Immature natural killer cell (primary cell): ENCODE measurements at regions not wholly inside any gene's neighbourhood (a gene's known extent, or its start where the extent isn't known, plus 50 kb on each side); places are given as distances from the start of the nearest gene placed in this dataset.

Experiments used
- DNase-seq, 3 donors: peaks; one replicate each; pipeline ENCODE4 v3.0.0; 2022; ENCODE audit warnings: mixed read lengths in 1 of 3
- H3K27ac Mint-ChIP-seq, 6 donors: one replicate each; pipeline ENCODE4 v1.8.0; 2020; ENCODE audit warnings: mixed read lengths in 6 of 6, mild to moderate bottlenecking in 5 of 6, inconsistent platforms in 4 of 6, moderate library complexity in 3 of 6
- H3K27me3 Mint-ChIP-seq, 3 donors: one replicate each; pipeline ENCODE4 v1.8.0; 2020 to 2021; ENCODE audit warnings: low read depth in 3 of 3, mild to moderate bottlenecking in 3 of 3, mixed read lengths in 3 of 3, moderate library complexity in 3 of 3, inconsistent platforms in 1 of 3
- H3K36me3 Mint-ChIP-seq, 3 donors: one replicate each; pipeline ENCODE4 v1.8.0; 2020; ENCODE audit warnings: mixed read lengths in 3 of 3, inconsistent platforms in 2 of 3, mild to moderate bottlenecking in 2 of 3
- H3K4me1 Mint-ChIP-seq, 2 donors: one replicate each; pipeline ENCODE4 v1.8.0; 2020; ENCODE audit warnings: inconsistent platforms in 2 of 2, mild to moderate bottlenecking in 2 of 2, mixed read lengths in 2 of 2, moderate library complexity in 1 of 2
- H3K4me3 Mint-ChIP-seq, 5 donors: one replicate each; pipeline ENCODE4 v1.8.0; 2020; ENCODE audit warnings: mild to moderate bottlenecking in 5 of 5, mixed read lengths in 5 of 5, inconsistent platforms in 3 of 5, moderate library complexity in 3 of 5
- H3K9me3 Mint-ChIP-seq, 6 donors: one replicate each; pipeline ENCODE4 v1.8.0; 2020; ENCODE audit warnings: mild to moderate bottlenecking in 6 of 6, mixed read lengths in 6 of 6, inconsistent platforms in 4 of 6, moderate library complexity in 3 of 6

DNA sequence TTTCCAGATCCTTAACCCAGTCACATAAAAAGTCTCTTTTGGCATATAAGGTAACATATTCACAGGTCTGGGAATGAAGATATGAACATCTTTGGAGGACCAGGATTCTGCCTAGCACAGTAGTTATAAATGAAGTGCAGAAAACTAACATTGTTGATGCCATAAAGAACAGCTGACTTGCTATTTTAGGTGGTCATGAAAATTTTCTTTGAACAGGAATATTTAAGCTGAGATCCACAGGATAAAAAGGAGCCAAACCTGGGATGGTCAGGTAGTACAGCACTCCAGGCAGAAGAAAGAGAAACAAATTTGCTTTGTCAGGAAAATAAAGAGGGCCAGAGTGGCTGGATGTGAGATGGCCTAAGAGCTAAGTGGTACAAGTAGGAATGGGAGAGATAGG lies 80.0 kb downstream of the CENPW start:
- Mint-ChIP-seq H3K36me3 (no peaks in the 10 kb centered on the region), H3K27me3 (no peaks in the 10 kb centered on the region), H3K9me3 (peaks cover 2 to 17% (median 7%) of the 10 kb centered on the region in 6 donors), H3K4me3 (no peak overlapping the region), H3K4me1 (no peaks in the 10 kb centered on the region), H3K27ac (no peak overlapping the region)
- DNase-seq = no peak

DNA sequence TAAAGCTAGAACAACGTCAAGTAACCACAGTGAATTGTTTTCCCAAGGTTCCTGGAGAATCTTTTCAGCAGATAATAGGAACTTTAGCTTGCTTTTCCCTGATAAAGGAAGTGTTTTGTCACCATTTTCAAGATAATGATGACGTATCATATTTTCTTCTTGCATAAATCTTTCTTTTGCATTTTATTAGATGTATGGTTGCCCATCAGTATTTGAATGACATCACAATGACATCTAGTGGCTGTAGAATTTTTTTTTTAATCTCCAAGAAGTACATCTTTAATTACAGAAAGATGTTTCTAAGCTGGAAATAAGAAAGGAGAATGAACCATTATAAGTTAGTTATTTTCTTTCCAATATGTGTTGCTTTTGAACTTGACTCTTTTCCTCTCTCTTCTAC lies 83.0 kb downstream of the CENPW start:
- Mint-ChIP-seq H3K27me3 (no peaks in the 10 kb centered on the region), H3K4me1 (no peaks in the 10 kb centered on the region), H3K4me3 (no peak overlapping the region), H3K27ac (no peak overlapping the region), H3K9me3 (peaks cover 0 to 4% (median 0%) of the 10 kb centered on the region in 6 donors), H3K36me3 (no peaks in the 10 kb centered on the region)
- DNase-seq = no peak

DNA sequence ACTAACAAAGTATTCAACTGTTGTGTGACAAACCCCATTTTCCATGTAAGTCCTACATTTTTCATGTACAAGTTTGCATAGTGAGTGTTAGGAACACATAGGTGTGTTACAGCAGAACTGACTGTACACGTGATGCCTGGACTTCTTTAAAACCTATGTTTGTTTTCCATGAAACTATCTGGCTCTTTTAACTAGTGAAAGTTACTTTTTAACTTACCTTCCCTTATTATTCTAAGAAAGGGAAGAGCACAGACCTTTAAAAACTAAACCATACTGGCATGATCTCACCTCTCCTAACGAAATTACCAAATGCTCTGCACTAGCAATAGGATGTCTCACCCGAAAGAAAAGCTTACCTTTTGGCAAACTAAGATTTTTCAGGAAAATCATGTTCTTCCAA lies 87.8 kb downstream of the CENPW start:
- no peaks in the 10 kb centered on the region for H3K4me1 Mint-ChIP-seq
- peaks cover 0 to 5% (median 2%) of the 10 kb centered on the region in 6 donors for H3K9me3 Mint-ChIP-seq
- H3K36me3 Mint-ChIP-seq = no peaks in the 10 kb centered on the region
- peaks cover 0 to 2% (median 1%) of the 10 kb centered on the region in 3 donors for H3K27me3 Mint-ChIP-seq
- no peak overlapping the region for H3K27ac Mint-ChIP-seq
- DNase-seq = no peak
- H3K4me3 Mint-ChIP-seq = no peak overlapping the region

DNA sequence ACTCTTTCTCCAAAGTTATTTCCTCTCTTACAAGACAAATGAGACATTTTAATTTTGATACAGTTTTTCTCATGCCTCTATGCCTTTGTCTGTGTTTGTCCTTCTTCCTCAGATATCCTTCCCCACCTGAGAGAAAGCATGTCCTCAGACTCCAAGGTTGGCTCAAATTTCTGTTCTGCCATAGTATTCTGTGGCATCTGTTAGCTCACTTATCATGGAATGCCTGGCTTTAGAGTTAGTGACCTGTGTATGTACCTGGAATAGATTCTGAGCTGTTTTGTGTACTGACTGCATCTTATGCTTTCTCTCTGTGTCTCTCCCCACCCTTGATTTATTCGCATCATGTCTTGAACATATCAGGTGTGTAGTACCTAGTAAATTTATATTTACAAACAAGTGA lies 90.0 kb downstream of the CENPW start:
- H3K4me3 Mint-ChIP-seq = no peak overlapping the region
- peaks cover 0 to 8% (median 3%) of the 10 kb centered on the region in 6 donors for H3K9me3 Mint-ChIP-seq
- DNase-seq = no peak
- H3K36me3 Mint-ChIP-seq = no peaks in the 10 kb centered on the region
- no peak overlapping the region for H3K27ac Mint-ChIP-seq
- no peaks in the 10 kb centered on the region for H3K4me1 Mint-ChIP-seq
- H3K27me3 Mint-ChIP-seq = peaks cover 0 to 3% (median 2%) of the 10 kb centered on the region in 3 donors

DNA sequence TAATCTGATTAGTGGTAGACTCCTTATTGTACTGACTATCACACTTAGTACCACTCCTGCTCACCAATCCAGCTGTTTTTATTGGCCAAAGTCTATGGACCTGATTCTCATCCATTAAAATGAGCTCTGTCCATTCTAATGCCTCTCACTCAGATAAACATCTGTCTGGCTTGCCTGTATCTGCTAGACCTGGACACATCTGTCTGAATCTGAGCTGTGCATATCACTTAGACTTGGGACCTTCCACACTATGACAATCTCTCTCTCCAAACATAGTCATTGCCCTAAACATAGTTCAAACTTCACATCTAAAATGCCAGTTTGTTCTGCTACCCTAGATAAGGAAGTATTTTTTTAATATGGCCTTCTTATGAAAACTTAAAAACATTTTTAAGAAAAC lies 92.6 kb downstream of the CENPW start:
- no peak overlapping the region for H3K4me3 Mint-ChIP-seq
- no peaks in the 10 kb centered on the region for H3K4me1 Mint-ChIP-seq
- no peak overlapping the region for H3K27ac Mint-ChIP-seq
- H3K27me3 Mint-ChIP-seq = peaks cover 0 to 3% (median 2%) of the 10 kb centered on the region in 3 donors
- no peak for DNase-seq
- no peaks in the 10 kb centered on the region for H3K36me3 Mint-ChIP-seq
- H3K9me3 Mint-ChIP-seq = peaks cover 0 to 8% (median 3%) of the 10 kb centered on the region in 6 donors

DNA sequence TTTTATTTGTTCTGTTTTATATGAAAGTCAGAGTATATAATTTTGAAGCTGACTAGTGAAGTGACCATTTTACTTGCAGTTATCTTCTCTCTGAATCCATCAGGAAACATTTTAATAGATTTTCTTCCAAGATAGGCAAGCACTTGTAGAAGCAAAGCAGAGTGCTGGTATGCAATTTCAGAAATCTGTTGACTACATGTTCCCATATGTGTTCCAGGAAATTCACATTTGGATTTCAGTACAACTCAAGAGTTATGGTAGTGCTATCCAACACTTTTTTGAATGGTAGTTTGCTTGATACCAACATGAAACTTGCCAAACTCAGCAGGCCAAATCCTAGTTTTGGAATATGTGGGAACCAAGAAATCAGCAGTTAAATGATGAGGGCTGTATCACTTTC lies 94.0 kb downstream of the CENPW start:
- H3K9me3 Mint-ChIP-seq = peaks cover 0 to 8% (median 3%) of the 10 kb centered on the region in 6 donors
- DNase-seq = no peak
- H3K4me3 Mint-ChIP-seq = no peak overlapping the region
- no peak overlapping the region for H3K27ac Mint-ChIP-seq
- no peaks in the 10 kb centered on the region for H3K36me3 Mint-ChIP-seq
- H3K27me3 Mint-ChIP-seq = peaks cover 0 to 3% (median 2%) of the 10 kb centered on the region in 3 donors
- H3K4me1 Mint-ChIP-seq = no peaks in the 10 kb centered on the region

DNA sequence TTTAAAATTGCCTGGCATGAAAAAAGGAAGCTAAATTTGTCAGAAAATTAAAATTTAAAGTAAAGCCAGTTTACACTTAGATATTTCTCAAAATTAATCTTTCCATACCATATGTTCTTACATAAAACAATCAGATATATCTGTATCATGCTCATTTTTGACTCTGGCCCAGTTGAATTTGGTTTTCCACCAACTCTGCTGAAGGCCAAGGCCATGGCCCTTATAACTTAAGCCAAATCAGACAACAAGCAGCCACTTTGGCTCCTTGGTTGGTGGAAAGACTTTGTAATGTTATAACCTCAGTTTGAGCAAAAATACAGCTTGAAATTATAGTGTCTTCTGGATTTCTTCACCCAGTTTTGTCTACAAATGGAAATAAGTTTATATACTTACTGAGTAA lies 97.3 kb downstream of the CENPW start:
- no peak overlapping the region for H3K27ac Mint-ChIP-seq
- H3K9me3 Mint-ChIP-seq = peaks cover 0 to 10% (median 2%) of the 10 kb centered on the region in 6 donors
- no peaks in the 10 kb centered on the region for H3K4me1 Mint-ChIP-seq
- no peaks in the 10 kb centered on the region for H3K36me3 Mint-ChIP-seq
- no peak overlapping the region for H3K4me3 Mint-ChIP-seq
- H3K27me3 Mint-ChIP-seq = peaks cover 0 to 1% (median 0%) of the 10 kb centered on the region in 3 donors
- DNase-seq = no peak

DNA sequence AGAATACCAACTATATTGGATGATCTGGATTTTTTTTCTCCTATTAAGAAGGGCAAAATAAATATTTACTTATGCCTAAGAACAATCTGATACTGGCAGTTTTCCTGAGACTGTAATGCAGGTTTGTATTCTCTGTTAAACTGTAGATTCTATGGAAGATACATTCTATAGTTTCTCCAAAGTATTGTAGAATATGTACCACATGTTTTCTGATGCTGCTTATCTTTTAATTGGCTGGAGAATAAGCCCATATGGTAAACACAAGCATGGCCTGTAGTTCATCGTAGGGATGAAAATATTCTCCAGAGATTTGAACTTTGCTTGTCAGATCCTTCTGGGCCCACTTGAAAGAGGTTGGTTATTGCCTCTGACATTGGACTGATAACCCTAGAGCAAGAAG lies 99.1 kb downstream of the CENPW start:
- no peaks in the 10 kb centered on the region for H3K4me1 Mint-ChIP-seq
- peaks cover 2 to 12% (median 2%) of the 10 kb centered on the region in 6 donors for H3K9me3 Mint-ChIP-seq
- no peak overlapping the region for H3K4me3 Mint-ChIP-seq
- no peaks in the 10 kb centered on the region for H3K36me3 Mint-ChIP-seq
- H3K27me3 Mint-ChIP-seq = peaks cover 0 to under 1% (median 0%) of the 10 kb centered on the region in 3 donors
- no peak for DNase-seq
- H3K27ac Mint-ChIP-seq = no peak overlapping the region

DNA sequence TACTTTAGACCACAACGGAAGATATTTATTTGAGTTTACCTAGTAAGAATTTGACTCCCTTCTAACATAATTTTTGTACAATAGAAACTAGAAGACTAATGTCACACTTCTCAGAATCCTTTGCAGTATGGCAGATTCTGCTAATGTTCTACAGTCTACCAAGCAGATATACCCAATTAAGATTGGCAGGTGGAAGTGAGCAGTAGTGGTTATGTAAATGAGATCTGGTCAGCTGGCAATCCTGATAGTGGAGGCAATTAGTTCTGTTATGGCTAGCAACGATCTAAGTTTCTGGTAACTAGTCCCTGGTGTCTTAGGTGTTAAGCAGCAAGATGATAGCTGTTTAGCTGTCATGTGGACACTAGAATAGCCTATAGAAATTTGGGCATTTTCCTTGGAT lies 101.0 kb downstream of the CENPW start:
- H3K27me3 Mint-ChIP-seq = peaks cover 0 to 3% (median 0%) of the 10 kb centered on the region in 3 donors
- H3K36me3 Mint-ChIP-seq = no peaks in the 10 kb centered on the region
- no peaks in the 10 kb centered on the region for H3K4me1 Mint-ChIP-seq
- H3K4me3 Mint-ChIP-seq = no peak overlapping the region
- DNase-seq = no peak
- H3K9me3 Mint-ChIP-seq = peaks cover 0 to 12% (median 2%) of the 10 kb centered on the region in 6 donors
- no peak overlapping the region for H3K27ac Mint-ChIP-seq

DNA sequence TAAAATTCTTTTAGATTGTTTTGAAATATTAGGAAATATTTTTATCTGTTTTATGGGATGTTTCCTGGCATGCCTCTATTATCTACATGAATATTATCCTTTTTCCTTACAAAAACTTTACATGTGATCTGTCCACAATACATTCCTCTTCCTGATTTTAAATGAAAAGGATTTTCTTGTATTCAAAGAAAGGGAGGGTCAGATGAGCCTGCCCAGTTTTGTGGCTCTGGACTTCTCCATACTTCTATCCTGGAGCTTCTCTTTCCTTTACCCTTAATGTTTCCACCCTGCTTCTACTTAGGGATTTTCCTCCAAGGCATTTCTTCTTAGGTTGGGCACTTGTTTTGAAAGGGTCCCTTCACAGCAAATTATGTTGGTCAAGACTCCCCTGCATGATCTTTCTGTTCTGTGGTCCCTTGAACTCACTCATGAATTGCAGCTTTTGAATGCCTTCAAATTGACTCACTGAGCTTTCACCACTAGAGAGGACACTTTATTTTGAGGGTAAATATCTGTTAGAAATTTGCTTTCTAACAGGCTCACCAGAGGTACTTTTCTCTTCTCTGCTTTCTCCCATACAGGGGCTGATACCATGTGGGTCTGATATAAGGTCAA lies 104.9 kb downstream of the CENPW start:
- H3K4me1 Mint-ChIP-seq = no peaks in the 10 kb centered on the region
- peaks cover 0 to 12% (median 2%) of the 10 kb centered on the region in 6 donors for H3K9me3 Mint-ChIP-seq
- no peak overlapping the region for H3K4me3 Mint-ChIP-seq
- H3K27ac Mint-ChIP-seq = no peak overlapping the region
- peaks cover 0 to 3% (median 0%) of the 10 kb centered on the region in 3 donors for H3K27me3 Mint-ChIP-seq
- no peaks in the 10 kb centered on the region for H3K36me3 Mint-ChIP-seq
- no peak for DNase-seq

DNA sequence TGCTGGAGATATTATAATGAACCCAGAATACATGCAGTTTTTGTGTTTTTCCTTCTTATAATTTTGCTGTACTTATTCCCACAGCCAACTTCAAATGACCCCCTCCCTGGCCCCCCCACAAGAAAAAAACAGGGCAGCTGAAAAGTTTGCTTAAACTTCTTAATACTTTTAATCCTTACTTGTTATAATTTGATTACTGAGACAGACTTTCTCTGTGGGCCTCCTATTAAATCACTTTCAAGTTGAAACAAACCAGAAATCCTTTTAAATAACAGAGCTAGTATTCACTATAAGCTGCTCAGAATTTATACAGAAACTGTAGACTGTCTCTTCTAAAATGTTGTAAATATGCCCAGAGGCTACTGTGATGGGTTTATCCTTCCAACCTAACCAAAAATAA lies 106.3 kb downstream of the CENPW start:
- DNase-seq = no peak
- Mint-ChIP-seq H3K4me1 (no peaks in the 10 kb centered on the region), H3K4me3 (no peak overlapping the region), H3K36me3 (no peaks in the 10 kb centered on the region), H3K27me3 (peaks cover 0 to 3% (median 0%) of the 10 kb centered on the region in 3 donors), H3K9me3 (peaks cover 0 to 12% (median 2%) of the 10 kb centered on the region in 6 donors), H3K27ac (no peak overlapping the region)

DNA sequence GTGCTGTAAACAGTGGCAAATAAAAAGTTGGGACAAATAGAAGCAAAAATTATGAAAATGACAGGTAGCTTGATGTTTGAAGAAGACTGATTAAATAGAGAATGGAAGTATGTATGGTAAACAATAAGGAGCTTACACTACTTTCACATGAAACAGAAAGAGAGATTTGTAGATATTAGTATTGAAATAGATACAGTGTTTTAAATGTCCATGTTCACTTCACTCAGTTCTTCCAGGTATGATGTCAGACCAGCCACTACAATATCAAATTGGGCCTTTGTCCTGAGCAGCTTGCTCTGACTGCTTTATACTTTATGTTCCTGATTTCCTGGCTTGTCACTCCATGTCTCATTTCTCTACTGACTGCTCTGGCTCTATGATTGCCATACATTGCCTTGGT lies 107.5 kb downstream of the CENPW start:
- Mint-ChIP-seq H3K4me1 (no peaks in the 10 kb centered on the region), H3K9me3 (peaks cover 0 to 7% (median 2%) of the 10 kb centered on the region in 6 donors), H3K27me3 (peaks cover 0 to 3% (median 0%) of the 10 kb centered on the region in 3 donors), H3K27ac (no peak overlapping the region), H3K4me3 (no peak overlapping the region), H3K36me3 (no peaks in the 10 kb centered on the region)
- no peak for DNase-seq

DNA sequence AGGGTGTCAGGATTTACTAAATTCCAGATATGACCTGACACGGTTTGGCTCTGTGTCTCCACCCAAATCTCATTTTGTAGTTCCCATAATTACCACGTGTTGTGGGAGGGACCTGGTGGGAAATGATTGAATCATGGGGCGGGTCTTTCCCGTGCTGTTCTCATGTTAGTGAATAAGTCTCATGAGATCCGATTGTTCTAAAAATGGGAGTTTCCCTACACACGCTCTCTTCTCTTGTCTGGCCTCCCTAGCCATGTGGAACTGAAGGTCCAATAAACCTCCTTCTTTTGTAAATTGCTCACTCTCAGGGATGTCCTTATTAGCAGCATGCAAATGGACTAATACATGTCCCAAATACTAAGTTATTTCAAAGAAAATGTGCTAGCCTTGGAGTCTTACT lies 121.1 kb downstream of the CENPW start:
- Mint-ChIP-seq H3K4me1 (no peaks in the 10 kb centered on the region), H3K9me3 (peaks cover 0 to 20% (median 5%) of the 10 kb centered on the region in 6 donors), H3K36me3 (no peaks in the 10 kb centered on the region), H3K27me3 (peaks cover 0 to 2% (median 0%) of the 10 kb centered on the region in 3 donors), H3K27ac (no peak overlapping the region), H3K4me3 (no peak overlapping the region)
- no peak for DNase-seq

DNA sequence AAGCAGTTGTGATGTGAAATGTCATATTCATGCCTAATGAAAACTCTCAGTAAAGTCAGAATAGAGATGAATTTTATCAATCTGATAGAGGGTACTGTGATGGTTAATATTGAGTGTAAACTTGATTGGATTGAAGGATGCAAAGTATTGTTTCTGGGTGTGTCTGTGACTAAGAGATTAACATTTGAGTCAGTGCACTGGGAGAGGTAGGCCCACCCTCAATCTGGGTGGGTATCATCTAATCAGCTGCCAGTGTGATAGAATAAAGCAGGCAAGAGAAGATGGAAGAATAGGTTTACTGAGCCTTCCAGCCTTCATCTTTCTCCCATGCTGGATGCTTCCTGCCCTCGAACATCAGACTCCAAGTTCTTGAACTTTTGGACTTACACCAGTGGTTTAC lies 124.3 kb downstream of the CENPW start:
- H3K4me1 Mint-ChIP-seq = no peaks in the 10 kb centered on the region
- H3K27ac Mint-ChIP-seq = no peak overlapping the region
- peaks cover 0 to 2% (median 0%) of the 10 kb centered on the region in 3 donors for H3K27me3 Mint-ChIP-seq
- no peak for DNase-seq
- no peaks in the 10 kb centered on the region for H3K36me3 Mint-ChIP-seq
- H3K4me3 Mint-ChIP-seq = no peak overlapping the region
- H3K9me3 Mint-ChIP-seq = peaks cover 0 to 20% (median 5%) of the 10 kb centered on the region in 6 donors

DNA sequence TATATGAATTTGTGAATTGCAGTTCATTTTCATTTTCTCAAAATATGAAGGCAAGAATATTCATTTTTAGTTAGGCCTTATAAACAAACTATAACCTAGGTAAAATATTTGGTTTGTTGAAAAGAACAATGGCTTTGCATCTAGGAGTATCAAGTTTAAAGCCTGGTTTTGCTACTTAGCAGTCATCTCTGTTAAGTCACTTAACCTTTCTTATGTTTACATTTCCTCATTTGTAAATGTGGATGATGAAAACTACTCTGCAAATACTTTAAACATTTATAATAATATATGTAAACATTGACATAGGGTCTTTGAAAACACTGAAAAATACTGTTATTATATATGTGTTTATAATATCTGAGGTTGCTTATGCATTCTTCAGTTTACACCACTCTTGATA lies 135.5 kb downstream of the CENPW start:
- Mint-ChIP-seq H3K4me1 (no peaks in the 10 kb centered on the region), H3K27ac (no peak overlapping the region), H3K36me3 (no peaks in the 10 kb centered on the region), H3K9me3 (peaks cover 2 to 8% (median 3%) of the 10 kb centered on the region in 6 donors), H3K4me3 (no peak overlapping the region), H3K27me3 (no peaks in the 10 kb centered on the region)
- DNase-seq = no peak
